ENCODE measurements at regions not wholly inside any gene's neighbourhood (a gene's known extent, or its start where the extent isn't known, plus 50 kb on each side); places are given as distances from the start of the nearest gene placed in this dataset.

DNA sequence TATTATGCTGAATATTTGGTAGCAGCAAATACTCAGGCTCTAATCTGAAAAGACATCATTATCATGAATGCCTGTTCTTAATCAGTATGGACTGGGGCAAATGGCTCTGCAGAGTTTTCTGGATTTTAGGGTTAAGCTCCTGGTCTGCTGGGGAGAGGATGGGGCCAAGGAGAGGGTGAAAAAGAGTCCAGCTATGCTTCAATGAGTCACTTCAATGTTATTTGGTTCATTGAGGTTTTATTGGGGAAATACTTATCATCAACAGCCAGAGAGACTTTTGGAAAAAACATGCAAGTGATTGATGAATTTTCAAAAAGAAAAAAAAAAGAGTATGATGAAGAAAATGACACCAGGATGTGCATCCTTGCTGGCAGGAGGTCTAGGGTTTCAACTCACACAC, 278.3 kb downstream of the UQCRFS1 start:
- DNase-seq (ENCODE audit: low read depth), result no peak

GRCh38 chr19:28933039-28933438, 279.9 kb downstream of the UQCRFS1 start:
- no peak for DNase-seq (ENCODE audit: low read depth)

DNA sequence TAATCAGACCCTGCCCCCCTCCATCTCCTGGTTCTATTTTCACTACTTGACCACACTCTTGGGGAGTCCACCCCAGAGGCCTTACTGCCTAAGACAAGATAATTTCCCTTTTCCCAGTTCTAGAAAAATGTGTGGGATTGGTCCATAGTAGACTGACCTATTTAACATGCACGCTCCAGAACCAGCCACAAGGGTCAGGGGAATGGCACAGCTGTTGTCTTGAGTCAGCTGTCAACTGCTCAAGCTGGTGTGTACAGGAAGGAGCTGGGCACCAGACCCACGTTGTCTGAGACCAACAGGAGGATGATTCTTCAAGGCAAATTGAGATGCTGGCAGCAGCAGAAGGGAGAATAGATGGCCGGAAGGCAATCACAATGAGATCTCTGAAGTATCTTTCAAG, 280.5 kb downstream of the UQCRFS1 start:
- no peak for DNase-seq (ENCODE audit: low read depth)

- no peak for DNase-seq (ENCODE audit: low read depth)
These were observed 283.9 kb downstream of the UQCRFS1 start for GRCh38 chr19:28929006-28929405.

DNA sequence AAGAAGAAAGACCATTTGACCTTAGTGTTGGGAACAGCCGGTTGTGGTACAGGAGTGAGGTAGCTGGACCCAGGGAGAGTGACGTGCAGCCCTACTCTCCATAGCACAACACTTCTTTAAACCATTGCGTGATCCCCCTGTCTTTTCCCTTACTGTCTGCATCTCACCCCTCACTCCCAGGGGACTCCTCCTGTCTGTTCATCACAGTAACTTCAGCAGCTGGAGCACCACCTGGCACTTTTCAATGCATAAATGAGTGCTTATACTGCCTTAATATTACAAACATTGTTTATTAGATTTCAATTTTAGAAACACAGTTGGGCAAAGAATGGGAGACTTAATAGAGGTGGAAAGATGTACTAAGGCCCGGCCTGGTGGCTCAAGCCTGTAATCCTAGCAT, 285.5 kb downstream of the UQCRFS1 start:
- DNase-seq (ENCODE audit: low read depth), result no peak

- no peak for DNase-seq (ENCODE audit: low read depth)
These were observed 292.5 kb downstream of the UQCRFS1 start for GRCh38 chr19:28920269-28921066.

- DNase-seq (ENCODE audit: low read depth), result no peak
These were observed 295.3 kb downstream of the UQCRFS1 start for GRCh38 chr19:28917621-28918020.

- no peak for DNase-seq (ENCODE audit: low read depth)
These were observed 297.1 kb downstream of the UQCRFS1 start for GRCh38 chr19:28915737-28916460.

- DNase-seq (ENCODE audit: low read depth), result no peak
These were observed 297.7 kb downstream of the UQCRFS1 start for GRCh38 chr19:28915202-28915601.

GRCh38 chr19:28914173-28914572, 298.8 kb downstream of the UQCRFS1 start:
- no peak for DNase-seq (ENCODE audit: low read depth)

DNA sequence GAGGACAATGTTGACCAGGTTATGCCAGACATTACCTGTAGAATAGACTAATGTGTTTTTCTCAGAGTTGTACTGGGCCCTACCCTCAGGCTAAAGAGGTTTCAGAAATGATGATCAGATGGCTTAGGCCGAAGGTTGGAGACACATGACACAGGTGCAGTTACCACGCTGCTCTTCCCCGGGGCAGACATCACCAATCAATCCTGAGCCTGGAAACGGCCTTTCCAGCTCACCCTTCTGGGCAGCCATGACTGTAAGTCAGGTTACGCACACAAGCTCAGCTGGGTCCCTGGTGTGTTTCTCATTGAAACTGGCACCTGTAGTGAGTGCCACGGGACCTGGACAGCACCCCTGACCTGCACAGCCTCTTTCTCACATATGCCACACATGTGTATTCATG, 299.3 kb downstream of the UQCRFS1 start:
- DNase-seq (ENCODE audit: low read depth), result no peak

DNA sequence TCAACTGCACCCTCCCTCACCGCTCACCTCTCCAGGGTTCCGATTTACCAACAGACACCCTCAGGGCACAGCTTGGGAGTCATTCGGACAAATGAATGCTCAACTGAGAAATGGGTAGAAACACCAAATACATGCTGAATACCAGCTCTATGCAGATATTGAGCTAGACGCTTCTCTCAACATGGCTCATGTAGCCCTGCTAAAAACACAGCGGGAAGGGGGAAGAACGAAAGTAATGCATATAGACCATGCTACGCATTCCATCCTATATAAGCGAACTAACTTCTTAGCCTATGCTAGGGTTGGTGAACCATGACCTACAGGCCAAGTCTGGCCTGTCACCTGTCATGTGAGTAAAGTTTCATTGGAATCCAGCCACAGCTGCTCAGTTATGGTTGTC, 304.0 kb downstream of the UQCRFS1 start:
- no peak for DNase-seq (ENCODE audit: low read depth)

DNA sequence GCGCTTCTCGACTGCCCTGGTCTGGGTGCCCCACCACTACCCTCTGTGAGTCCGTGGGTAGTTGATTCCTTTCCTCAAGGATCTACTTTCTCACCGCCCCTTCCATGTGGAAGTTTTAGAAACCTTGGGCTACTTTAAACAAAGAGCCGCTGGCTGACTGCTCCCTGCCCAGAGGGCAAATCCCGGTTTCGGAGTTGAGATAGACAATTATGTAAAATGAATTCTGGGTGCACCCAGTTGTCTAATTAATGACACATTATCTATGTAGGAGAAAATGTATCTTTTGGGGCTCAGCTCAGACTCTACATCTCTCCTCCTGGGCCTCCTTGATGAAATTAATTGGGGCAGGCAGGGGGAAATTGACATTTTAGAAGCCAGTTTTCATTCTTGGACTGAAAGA, 305.4 kb downstream of the UQCRFS1 start:
- no peak for DNase-seq (ENCODE audit: low read depth)

DNA sequence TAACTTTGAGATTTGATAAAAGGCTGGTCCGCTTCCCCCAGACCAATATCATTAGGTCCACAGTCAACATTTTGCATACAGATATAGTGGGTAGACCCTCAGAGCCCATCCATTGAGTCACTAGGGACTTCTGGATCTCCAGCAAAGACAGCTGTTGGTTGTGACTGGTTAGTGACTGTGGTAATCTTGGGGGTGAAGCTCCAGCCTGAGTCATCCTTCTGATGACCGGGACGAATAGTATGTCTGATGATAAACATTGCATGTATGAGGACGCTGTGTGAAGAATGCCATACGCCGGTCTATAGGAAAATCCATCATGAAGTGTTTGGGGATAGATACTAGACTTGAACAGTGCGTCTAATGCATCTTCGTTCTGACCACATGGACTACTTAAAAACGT, 307.0 kb downstream of the UQCRFS1 start:
- DNase-seq (ENCODE audit: low read depth), result no peak

DNA sequence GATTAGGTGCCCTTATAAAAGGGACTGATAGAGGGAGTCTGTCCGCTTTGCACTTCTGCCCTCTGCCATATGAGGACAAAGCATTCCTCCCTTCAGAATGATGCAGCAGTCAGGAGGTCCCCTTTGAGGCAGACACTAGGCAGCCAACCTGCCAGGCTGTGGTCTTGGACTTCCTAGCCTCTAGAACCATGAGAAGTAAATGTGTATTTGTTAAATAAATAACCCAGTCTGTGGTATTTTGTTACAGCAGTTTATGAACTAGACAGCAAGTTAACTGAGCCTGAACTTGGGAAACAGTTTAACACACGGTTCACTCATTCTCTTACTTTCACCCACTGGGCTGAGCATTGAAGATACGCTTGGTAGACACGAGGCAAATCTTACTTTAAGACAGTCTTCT, 313.2 kb downstream of the UQCRFS1 start:
- no peak for DNase-seq (ENCODE audit: low read depth)

GRCh38 chr19:28898249-28898648, 314.7 kb downstream of the UQCRFS1 start:
- DNase-seq (ENCODE audit: low read depth), result no peak

DNA sequence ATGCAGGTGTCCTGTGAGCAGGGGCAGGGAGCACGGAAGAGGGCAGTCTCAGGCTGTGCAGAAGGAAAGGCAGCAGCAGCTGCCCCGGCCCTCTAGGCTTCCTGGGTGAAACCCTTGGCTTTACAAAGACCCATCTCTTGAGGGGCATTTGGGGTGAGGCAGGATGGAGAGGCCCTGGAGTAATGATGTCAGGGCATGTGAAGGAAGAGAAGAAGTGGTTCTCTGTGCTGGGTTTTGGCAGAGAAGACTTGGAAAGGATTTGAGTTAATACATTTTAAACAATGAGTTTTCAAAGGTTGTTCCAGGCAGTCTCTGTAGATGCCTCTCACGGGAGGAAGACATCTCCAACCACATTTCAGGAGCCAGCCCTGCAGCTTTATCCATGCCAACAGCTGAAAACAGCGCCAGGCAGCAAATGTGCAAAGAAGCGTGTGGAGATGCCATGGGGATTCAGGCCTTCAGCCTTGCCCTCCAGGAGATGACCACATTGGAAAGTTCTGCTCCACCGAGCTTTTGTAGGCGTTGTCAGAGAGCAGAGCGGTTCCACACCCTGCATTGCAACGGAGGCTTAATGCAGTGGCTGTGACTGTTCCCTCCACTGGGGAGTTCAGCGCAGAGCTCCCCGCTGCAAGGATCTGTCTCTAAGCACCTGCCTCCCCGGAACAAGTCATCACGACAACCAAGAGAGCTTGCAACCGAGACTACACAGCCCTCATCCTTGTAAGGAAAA, 322.8 kb downstream of the UQCRFS1 start:
- no peak for DNase-seq (ENCODE audit: low read depth)

- no peak for DNase-seq (ENCODE audit: low read depth)
These were observed 324.9 kb downstream of the UQCRFS1 start for GRCh38 chr19:28887920-28888618.

DNA sequence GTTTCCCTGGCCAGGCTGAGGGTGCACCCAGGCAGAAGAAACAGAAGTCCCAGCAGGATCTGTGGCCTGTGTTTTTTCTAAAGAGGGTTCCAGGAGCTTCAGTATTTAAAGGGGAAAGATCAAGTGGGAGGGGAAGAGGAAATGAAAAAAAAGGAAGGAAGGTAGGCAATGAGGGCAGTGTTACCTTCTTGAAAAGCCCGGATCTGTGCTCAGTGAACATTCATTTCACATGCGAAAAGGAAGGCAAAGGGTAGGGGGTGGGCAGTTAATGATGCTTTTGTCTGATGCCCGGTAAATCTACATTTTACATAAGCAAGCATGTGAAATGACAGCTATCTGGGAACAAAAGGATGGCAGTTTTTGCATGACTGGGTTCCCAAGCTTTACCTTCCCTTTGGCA, 326.2 kb downstream of the UQCRFS1 start:
- DNase-seq (ENCODE audit: low read depth), result no peak

GRCh38 chr19:28885965-28886364, 327.0 kb downstream of the UQCRFS1 start:
- no peak for DNase-seq (ENCODE audit: low read depth)

- DNase-seq (ENCODE audit: low read depth), result no peak
These were observed 328.0 kb downstream of the UQCRFS1 start for GRCh38 chr19:28884786-28885476.

- DNase-seq (ENCODE audit: low read depth), result no peak
These were observed 329.7 kb downstream of the UQCRFS1 start for GRCh38 chr19:28883241-28883693.
